ENCODE measurements at regions not wholly inside any gene's neighbourhood (a gene's known extent, or its start where the extent isn't known, plus 50 kb on each side); places are given as distances from the start of the nearest gene placed in this dataset.

- Histone ChIP-seq H3K4me3 (no peak overlapping the region), H3K27me3 (no peaks in the 10 kb centered on the region), H3K36me3 (no peaks in the 10 kb centered on the region), H3K27ac (no peak overlapping the region), H3K4me1 (no peaks in the 10 kb centered on the region), H3K9me3 (no peaks in the 10 kb centered on the region)
- 70 to 89% (median 80%) methylated on average over 2 of the region's 2 CpGs for WGBS, 5 donors
- no peak for DNase-seq
- intact Hi-C loops (cut with DNase I; ENCODE audit: low total_unique reads) = no loop called here
- TF ChIP-seq POLR2A (IDR thresholded peaks at IDR 0.05) (no peak), POLR2AphosphoS5 (IDR thresholded peaks at IDR 0.05) (no peak), EP300 (IDR thresholded peaks at IDR 0.05) (no peak), CTCF (IDR thresholded peaks at IDR 0.05) (no peak)
These were observed 1041.2 kb downstream of the DTWD2 start for GRCh38 chr5:117947121-117947520.

GRCh38 chr5:117945258-117945657 lies 1043.1 kb downstream of the DTWD2 start:
- no peak overlapping the region for H3K27ac ChIP-seq
- H3K36me3 ChIP-seq = no peaks in the 10 kb centered on the region
- intact Hi-C loops (cut with DNase I; ENCODE audit: low total_unique reads) = no loop called here
- H3K9me3 ChIP-seq = peaks cover 0 to 18% (median 10%) of the 10 kb centered on the region in 4 donors
- no peaks in the 10 kb centered on the region for H3K4me1 ChIP-seq
- no peak for TF ChIP-seq CTCF (IDR thresholded peaks at IDR 0.05)
- TF ChIP-seq POLR2AphosphoS5 (IDR thresholded peaks at IDR 0.05) = no peak
- no peak for TF ChIP-seq POLR2A (IDR thresholded peaks at IDR 0.05)
- no peak for TF ChIP-seq EP300 (IDR thresholded peaks at IDR 0.05)
- H3K27me3 ChIP-seq = no peaks in the 10 kb centered on the region
- no peak for DNase-seq
- no peak overlapping the region for H3K4me3 ChIP-seq
- WGBS, 5 donors = 48 to 69% (median 58%) methylated on average over 2 of the region's 2 CpGs

GRCh38 chr5:117943541-117943940 lies 1044.8 kb downstream of the DTWD2 start:
- intact Hi-C loops (cut with DNase I; ENCODE audit: low total_unique reads) = no loop called here
- WGBS, 5 donors = 56 to 73% (median 62%) methylated on average over 3 of the region's 3 CpGs
- Histone ChIP-seq H3K27me3 (no peaks in the 10 kb centered on the region), H3K27ac (no peak overlapping the region), H3K36me3 (no peaks in the 10 kb centered on the region), H3K9me3 (peaks cover 0 to 26% (median 14%) of the 10 kb centered on the region in 4 donors), H3K4me3 (no peak overlapping the region), H3K4me1 (no peaks in the 10 kb centered on the region)
- TF ChIP-seq POLR2A (IDR thresholded peaks at IDR 0.05) (no peak), CTCF (IDR thresholded peaks at IDR 0.05) (no peak), EP300 (IDR thresholded peaks at IDR 0.05) (no peak), POLR2AphosphoS5 (IDR thresholded peaks at IDR 0.05) (no peak)
- DNase-seq = peak in 1 of 2 donors; percentile 7

- 75 to 92% (median 87%) methylated on average over 6 of the region's 6 CpGs for WGBS, 5 donors
- no peak for TF ChIP-seq POLR2A (IDR thresholded peaks at IDR 0.05)
- no peak for TF ChIP-seq CTCF (IDR thresholded peaks at IDR 0.05)
- no peak for TF ChIP-seq EP300 (IDR thresholded peaks at IDR 0.05)
- no peak for TF ChIP-seq POLR2AphosphoS5 (IDR thresholded peaks at IDR 0.05)
- intact Hi-C loops (cut with DNase I; ENCODE audit: low total_unique reads) = no loop called here
- Histone ChIP-seq H3K27me3 (no peaks in the 10 kb centered on the region), H3K4me1 (no peaks in the 10 kb centered on the region), H3K9me3 (peaks cover 0 to 26% (median 14%) of the 10 kb centered on the region in 4 donors), H3K36me3 (no peaks in the 10 kb centered on the region), H3K4me3 (no peak overlapping the region), H3K27ac (no peak overlapping the region)
- DNase-seq = no peak
These were observed 1045.4 kb downstream of the DTWD2 start for GRCh38 chr5:117942861-117943519.
